Globus pallidus (tissue), 1 donor: ENCODE measurements at regions not wholly inside any gene's neighbourhood (a gene's known extent, or its start where the extent isn't known, plus 50 kb on each side); places are given as distances from the start of the nearest gene placed in this dataset.

Experiments
- DNase-seq: peaks from one replicate; pipeline ENCODE4 v3.0.0-alpha.2; 2015; ENCODE audit warnings: low spot score

DNA sequence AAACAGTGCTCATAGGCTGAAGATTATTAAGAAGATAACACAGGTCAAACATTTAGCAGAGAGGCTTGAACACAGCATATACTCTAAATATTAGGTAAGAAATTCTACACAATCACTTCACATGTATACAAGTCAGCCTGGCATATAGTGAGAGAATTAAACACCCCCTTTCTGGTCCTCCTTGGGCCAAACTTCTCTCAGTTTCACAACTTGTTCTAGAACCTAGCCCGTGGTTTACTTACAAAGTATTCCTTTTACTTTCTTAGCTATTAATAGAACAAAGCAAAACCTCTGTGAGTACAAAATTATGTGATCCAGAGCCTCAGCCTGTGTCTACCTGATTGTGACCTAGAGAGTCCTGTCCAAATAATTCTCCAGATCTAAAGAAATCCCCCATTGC is 562.8 kb downstream of the TNS1 start:
- no peak for DNase-seq

DNA sequence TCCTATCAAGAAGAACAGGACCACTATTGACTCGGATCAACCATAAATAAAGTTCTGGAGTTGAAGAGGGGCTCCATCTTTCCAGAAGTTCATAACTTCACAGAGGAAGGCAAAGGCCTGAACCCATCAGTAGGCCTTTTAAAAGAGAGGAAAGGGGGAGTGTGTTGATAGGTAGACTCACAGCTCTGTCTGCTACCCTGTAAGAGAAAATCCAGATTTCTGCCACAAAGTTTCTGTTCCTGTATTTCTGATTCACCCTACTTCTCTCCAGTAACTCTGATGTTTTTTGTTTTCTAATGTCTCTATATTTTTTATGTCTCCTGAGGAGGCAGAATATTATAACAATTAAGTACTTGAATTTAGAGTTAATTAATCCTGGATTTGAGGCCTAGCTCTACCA is 564.0 kb downstream of the TNS1 start:
- no peak for DNase-seq

DNA sequence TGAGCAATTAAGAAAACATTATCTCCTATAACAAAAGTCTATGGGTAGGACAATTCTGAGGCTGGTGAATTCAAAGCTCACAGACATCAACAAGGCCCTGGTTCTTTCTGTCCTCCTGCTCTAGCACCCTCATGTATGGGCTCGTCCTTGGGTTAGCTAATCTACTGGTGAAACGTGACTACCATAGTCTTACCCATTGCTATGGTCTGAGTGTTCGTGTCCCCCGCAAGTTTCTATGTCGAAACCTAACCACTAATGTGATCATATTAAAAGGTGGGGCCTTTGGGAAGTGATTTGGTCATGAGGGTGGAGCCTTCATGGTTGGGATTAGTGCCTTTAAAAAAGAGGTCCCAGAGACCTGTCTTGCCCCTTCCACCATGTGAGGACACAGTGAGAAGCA is 564.7 kb downstream of the TNS1 start:
- DNase-seq = no peak

DNA sequence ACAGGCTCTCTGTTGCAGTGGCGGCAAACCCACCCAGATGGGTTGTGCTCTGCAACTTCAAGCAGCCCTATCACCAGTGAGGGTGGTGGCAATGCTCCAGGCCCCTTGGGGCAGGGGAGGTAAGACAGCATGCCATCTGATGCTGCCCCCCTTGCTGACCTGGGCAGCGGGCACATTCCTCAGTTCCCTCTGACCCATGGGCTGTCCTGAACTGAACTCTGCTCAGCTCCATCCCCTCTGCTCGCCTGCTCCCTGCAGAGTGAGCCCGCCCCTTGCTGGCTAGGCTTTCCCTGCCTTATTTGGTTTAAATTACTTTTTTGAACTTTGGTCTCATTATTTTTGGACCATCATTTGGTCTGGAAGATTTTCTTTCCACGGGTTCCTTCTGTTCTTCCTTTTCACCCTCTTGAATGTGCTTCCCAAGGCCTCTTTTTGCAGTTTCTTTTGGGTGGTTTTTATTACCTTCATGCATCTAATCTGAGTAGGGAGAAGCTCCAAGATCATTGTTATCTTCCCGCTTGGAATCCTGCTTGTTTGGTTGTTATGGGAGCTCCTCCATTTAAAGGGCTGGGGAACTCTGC is 565.4 kb downstream of the TNS1 start:
- DNase-seq = no peak

DNA sequence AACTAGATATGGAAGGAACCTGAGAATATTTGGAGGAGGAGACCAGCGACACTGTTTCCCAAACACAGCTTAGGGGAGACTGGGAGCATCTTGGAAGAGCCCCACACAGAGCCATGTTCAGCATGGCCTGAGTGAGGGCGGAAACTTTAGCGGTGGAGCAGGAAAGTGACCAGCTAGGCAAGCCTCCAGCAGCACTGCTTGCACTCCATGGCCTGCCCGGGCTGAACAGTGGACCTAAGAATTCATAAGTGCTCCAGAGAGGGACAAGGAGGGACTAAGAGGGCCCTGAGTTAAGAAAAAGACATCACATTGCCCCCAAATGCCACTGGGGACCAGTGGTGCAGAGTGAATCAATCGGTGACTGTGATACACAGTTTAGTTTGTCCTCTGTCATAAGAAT is 566.4 kb downstream of the TNS1 start:
- no peak for DNase-seq

DNA sequence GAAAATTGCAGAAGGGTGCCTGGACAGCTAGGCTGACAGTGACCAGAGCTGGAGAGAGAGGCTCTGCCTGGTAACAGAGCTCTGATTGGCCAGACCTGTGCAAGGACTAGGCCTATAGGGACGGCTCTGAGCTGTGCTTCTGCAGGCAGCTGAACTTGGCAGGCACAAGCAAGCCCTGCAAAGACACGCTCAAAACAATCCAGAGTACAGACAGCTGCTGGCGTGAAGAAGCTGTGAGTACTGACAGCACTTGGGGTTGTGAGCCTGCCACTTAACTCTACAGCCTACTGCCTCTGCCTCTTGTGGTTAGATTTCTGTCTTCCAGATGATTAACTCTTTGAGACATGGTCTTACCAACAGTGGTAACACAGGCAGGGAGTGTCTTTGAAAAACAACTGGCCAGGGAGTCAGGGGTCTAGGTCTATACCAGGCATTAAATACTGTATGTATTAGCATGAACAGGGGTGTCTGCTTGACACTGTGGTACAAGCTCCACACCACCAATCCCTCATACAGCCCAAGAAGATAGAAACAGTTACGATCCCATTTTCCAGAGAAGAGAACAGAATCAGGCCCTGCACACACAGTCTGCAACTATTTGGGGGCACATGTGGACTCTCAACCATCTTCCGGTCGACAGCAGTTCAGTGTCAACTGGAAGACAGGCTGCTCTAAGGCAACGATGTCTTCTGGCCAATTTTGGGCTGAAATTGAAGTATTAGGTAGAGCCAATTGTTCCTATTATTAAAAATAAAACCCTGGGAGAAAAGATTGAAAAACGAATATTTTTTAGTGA is 568.4 kb downstream of the TNS1 start:
- DNase-seq = peak; percentile 96

DNA sequence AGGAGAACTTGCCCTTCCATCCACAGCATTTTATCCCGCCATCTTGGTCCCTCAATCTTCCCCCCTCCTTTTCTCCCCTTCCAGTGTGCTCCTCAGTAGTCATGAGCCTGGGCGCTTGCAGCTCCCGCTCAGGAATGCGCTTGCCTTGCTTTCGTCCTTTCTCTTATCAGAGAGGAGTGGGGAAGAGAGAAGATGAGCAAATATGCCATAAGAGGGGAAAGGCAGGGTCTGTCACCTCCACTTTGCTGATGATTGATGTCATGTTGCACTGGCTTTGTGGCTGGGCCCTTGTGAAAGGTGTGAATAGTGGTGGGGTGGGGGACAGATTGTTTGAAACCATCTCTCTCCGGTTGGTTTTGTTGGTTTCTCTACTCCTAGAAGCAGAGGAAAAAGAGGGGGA is 569.3 kb downstream of the TNS1 start:
- no peak for DNase-seq

DNA sequence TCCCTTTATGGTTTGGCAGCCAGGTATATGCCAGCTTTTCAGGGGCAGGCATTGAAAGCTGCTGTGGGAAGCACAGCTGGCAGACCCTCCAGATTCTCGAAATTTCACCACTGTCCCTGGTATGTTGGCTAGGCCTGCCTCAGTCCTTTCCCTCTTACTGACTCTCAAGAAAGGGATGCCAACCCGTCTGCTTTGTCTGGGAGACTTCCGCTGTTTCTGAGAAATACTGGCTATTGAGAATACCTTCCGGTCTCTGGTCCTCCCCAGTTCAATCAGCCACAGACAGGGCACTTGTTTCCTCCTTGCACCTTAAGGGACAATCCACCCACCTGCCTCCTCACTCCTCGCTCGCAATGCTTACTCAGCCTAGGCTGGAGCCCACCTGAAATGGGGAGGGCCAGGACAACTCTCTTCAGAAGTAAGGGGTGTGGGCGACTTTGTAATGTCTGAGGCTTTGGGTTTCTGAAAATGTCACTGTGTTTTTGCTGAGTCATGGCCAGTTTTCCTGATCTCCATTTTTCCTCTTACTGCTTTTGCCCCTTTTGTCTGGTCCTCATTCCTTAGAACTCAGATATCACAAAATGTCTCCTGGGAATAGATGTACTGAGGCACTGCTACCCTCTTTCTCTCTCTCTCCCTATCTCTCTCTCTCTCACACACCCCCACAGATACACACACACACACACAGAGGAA is 571.1 kb downstream of the TNS1 start:
- no peak for DNase-seq

DNA sequence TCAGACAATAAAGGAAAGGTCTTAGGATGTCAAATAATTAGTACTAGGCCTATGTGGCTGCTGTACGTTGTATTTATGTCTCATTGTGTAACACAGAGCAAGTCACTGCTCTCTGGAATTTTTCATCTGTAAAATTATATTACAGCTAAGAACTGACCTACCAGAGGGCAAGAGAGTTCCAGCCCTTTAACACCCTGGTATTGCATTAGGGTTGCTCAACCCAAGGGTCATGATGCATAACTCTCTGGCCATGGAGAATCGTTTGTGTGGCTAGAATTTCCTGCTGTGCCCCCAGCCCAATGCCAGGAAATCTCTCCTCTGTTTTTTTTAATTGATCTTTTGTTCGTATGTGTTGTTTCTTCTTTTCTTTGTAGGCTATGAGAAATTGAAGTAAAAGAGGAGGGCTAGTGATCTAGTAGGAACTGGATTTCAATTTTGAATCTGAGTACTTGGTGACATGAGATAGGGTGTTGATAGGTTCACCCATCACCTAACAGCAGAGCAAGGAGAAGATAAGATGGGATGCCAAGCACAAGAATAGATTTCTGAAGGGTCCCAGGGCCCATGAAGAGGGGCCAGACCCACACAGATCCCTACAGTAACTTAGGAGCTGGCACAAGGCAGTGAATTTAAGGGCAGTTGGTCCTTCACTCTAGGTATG is 571.2 kb upstream of the TNP1 start:
- DNase-seq = no peak

DNA sequence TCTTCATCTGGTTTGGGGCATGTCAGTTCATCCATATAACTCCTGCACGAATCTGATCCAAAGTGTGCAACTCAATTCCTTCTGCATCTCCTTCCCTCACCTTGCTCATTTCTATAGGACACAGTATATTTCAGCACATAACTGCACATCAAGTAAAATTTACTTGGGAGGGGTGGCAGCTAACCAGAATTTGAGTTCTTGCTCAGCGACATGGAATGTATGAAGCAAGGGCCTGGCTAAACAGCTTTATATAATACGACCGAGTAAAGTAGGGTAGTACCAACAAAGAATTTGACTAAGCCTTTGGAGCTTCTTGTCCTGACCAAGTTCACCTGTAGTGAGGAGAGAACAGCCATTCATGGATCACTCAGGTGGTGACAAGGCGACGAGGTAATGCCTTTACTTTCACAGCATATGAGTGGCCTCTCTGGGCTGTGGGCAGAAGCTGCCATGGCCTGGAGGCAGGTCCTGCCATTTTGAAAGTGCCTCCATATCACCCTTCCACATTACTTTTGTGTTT is 570.2 kb upstream of the TNP1 start:
- no peak for DNase-seq

DNA sequence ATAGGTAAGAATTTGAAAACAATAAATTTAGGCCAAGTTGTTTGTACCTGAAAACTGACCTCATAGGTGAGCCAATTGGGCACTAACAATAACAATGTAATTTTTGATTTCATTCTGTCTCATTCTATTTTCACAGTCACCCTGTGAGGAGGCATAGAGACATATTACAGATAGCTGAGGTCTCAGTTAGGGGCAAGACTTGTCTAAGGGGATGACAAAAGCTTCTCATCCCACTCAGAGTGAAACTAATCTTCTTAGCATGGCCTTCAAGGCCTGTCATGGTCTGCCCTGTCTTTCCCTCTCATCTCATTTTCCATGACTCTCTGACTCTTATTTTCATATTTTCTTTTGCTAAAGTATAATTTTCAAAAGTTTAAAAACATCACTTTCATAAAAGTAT is 562.0 kb upstream of the TNP1 start:
- DNase-seq = no peak

DNA sequence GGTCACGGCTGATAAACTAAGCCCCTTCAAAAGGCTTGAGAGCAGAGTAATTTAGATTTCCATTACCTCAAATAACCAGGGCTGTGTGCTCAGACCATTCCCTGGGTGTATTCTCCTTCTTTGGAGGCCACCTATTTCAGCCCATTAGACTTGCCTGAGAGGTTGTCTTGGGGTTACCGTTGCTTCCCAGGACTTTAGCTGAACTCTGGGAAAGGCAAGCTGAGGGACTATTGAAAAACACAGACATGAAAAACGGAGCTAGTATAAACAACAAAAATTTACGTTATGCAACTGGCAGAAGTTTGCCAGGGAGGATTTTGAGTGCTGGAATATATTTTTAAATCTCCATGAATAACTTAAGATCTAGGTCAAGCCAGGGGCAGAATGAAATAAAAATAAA is 561.0 kb upstream of the TNP1 start:
- DNase-seq = no peak

DNA sequence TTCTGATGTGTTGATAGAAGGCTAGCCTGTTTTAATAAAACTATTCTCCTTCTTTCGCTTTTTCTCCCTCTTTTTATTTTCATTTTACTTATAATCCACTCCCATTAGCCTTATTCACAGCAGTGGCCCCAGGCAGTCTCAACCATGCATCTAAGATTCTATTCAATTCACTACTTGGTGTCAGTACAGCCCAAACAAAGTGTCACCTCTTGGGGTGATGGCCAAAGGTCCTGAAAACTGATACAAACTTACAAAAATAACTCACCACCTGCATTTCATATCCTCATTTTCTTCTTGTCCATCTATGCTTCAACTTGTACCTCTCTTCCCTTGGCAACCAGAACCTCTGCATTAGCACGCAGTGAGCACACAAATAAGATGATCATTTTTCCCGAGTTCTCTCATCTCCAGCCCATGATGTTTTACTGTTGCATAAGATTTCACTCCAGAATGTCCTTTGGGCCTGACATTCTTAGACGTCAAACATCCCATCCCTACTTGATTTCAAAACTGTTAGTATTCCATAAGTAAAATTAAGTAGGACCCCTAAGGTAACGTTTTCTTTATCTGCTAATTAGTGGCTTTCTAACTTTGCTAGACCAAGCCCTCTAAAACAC is 559.3 kb upstream of the TNP1 start:
- no peak for DNase-seq

DNA sequence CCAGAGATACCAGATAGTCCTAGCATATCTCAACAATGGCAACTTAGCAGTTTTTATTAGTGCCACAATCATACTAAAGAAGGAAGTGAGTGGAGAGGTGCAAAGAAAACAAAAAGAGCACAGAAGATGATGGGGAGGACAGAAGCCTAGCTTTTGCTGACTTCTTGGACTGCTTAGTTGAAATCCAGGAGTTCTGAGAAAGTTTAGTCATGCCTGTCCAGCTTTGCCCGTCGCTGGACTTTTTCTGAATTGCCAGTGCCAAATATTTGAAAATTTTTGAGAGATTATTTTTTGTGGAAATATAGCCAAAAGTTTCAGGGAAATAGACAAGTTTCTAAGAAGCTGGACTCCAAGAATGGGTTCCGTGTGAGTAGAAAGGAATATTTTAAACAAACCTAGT is 558.7 kb upstream of the TNP1 start:
- DNase-seq = no peak

DNA sequence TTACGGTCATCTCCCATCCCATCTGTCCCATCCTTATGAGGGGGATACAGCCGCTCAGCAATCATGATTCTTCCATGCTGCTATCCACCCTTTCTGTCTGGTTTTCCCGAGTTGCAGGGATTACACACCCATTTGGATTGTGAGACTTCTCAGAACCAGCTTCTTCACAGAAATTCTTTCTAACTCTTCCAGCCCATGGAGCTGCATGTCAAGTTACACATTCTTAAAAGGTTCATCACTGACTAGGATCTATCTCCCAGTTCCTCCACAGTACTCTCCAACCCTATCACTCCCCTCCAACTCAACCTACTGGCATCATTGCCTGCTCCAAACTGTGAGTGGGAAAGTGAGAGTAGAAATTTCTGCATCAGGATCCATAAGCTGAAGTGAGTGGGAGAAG is 558.2 kb upstream of the TNP1 start:
- no peak for DNase-seq

DNA sequence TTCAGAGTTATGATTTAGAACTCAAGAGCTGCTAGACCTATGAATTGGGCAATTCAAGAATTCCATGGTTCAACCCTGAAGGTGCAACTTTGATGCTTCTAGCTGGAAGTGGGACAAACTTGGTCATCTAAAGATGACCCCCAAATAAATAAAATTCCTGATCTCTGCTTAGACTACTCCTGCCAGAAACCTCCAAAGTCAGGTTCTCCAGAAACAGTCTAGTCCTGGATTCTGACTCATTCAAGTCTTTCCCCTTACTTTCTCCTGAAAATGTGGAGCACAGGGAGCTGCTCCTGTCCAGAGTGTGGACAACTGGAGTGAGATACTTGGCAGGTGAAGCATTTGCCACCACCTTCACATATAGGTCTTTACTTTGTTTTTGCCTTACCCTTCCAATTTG is 557.7 kb upstream of the TNP1 start:
- DNase-seq = no peak

DNA sequence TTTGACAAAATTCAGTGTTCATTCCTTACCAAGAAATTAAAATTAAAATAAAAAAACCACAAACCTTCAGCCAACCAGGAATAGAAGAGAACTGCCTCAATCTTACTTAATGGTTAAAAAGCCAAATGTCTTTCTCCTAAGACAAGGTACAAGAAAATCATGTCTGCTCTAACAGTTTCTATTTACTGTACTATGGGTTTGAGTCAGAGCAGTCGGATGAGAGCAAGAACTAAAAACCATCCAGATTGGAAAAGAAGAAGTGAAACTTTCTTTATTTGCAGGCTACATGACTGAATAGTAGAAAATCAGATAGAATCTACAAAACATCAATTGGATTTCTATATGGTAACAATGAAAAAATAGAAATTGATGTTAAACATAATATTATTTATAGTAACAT is 555.5 kb upstream of the TNP1 start:
- no peak for DNase-seq

DNA sequence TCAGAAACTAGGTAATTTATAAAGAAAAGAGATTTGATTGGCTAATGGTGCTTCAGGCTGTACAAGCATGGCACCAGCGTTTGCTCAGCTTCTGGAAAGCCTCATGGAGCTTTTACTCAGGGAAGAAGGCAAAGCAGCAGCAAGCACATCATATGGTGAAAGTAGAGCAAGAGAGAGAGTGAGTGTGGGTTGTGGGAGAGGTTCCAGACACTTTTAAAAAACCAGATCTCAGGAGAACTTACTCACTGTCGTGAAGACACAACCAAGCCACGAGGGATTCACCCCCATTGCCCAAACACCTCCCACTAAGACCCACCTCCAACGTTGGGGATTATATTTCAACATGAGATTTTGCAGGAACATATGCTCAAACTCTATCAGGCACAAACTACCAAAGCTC is 554.6 kb upstream of the TNP1 start:
- no peak for DNase-seq

DNA sequence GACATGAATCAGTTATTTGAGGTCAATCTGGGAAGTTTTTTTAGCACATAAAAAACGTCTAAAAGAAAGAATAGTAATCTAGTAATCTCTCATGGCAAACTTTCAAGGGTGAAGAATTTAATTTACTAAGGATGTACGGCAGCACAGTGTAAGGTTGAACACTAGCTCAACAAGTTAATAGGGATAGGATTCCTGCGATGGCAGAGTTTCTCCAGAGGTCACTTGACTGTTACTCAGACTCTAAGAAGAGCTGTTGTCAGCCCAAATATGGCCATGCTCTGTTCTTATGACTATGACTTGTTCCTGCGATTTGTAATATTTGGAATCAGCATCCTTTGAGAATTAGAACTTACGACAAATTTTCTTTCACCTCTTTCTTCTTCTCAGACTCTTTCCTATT is 553.3 kb upstream of the TNP1 start:
- no peak for DNase-seq

DNA sequence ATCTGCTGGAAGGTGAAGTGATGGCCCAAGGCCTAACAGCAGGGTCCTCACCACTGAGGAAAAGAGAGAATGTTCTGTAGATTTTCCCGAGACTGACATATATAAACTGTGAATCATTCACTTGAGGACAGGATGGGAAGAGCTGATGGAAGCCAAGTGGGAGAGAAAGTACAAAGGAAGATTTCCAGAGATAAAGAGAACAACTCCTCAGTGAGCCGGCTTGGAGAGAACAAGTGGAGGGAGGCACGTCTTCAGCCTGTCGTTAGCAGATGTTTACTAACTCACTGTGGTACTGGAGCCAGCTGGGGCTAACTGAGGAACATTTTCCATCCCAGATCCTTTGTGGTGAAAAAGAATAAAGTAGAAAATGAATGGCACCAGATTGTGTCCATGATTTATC is 552.9 kb upstream of the TNP1 start:
- no peak for DNase-seq

DNA sequence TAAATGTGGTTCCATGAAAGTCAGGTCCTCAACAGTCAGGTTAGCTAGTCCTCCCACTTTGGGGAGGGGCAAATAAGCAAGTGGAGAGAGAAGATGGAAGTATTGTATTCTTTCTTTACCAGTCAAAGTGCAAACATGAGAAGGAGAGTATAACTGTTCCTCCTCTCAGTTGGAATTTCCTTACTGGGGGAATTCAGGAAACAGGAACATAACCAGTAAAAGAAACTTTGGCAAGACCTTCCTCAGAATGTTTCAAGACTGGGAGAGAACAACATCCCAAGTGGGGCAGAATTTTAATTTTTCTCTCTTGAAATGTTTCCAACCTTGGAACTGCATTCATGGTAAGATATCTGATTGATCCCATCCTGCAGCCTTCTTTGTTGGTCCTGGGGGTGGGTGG is 552.4 kb upstream of the TNP1 start:
- DNase-seq = no peak

DNA sequence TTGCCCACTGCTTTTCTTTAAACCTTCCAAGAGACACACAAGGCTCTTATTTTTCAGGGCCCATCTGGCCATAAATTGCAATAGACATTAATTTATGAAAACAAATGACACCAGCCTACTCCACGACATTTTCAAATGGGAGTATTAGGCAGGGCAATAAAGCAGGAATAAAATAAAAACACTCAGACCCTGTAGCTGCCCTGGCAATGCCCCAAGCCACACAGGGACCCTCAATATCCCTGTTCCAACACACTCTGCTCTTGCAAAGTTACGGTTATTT is 550.8 kb upstream of the TNP1 start:
- no peak for DNase-seq
